SK-N-SH treated with all-trans-retinoic acid at 6 μM for 48 hours (cell line): ENCODE measurements at regions not wholly inside any gene's neighbourhood (a gene's known extent, or its start where the extent isn't known, plus 50 kb on each side); places are given as distances from the start of the nearest gene placed in this dataset.

Experiments
- ATAC-seq: fragments of 200-7000 bp; cut with Tn5 transposase; 3 replicates; pipeline ENCODE4 v1.9.1; 2020; ENCODE audit warnings: mild to moderate bottlenecking, moderate library complexity
- ARNTL ChIP-seq: fragments of 450-650 bp; formaldehyde crosslinking; IDR thresholded peaks from 2 replicates; pipeline ENCODE4 v1.5.0; 2020; ENCODE audit warnings: low read depth, mild to moderate bottlenecking, moderate library complexity, borderline replicate concordance
- CSDC2 ChIP-seq: fragments of 250-450 bp; sonication (Bioruptor Pico); IDR thresholded peaks from 2 replicates; pipeline ENCODE4 v1.5.0; 2020; ENCODE audit warnings: mild to moderate bottlenecking, moderate library complexity
- ESRRG ChIP-seq: fragments of 250-450 bp; sonication (Bioruptor Pico); IDR thresholded peaks from 2 replicates; pipeline ENCODE4 v1.6.1; 2021; ENCODE audit warnings: mild to moderate bottlenecking
- GLIS3 ChIP-seq: fragments of 250-450 bp; sonication (Bioruptor Pico); IDR thresholded peaks from 2 replicates; pipeline ENCODE4 v1.5.0; 2020; ENCODE audit warnings: mild to moderate bottlenecking, moderate library complexity
- ISL1 ChIP-seq: fragments of 250-450 bp; sonication (Bioruptor Pico); IDR thresholded peaks from 2 replicates; pipeline ENCODE4 v2.1.2; 2022; ENCODE audit warnings: mild to moderate bottlenecking, moderate library complexity
- OSR1 ChIP-seq: fragments of 250-450 bp; sonication (Bioruptor Pico); IDR thresholded peaks from 2 replicates; pipeline ENCODE4 v1.8.0; 2022; ENCODE audit warnings: moderate library complexity, mild to moderate bottlenecking, inconsistent platforms
- PATZ1 ChIP-seq: fragments of 250-450 bp; sonication (Bioruptor Pico); IDR thresholded peaks from 2 replicates; pipeline ENCODE4 v1.8.0; 2020; ENCODE audit warnings: mild to moderate bottlenecking, moderate library complexity, borderline replicate concordance
- SNAI2 ChIP-seq: fragments of 250-450 bp; sonication (Bioruptor Pico); IDR thresholded peaks from 2 replicates; pipeline ENCODE4 v1.5.0; 2020; ENCODE audit warnings: mild to moderate bottlenecking, moderate library complexity
- TCF4 ChIP-seq: fragments of 250-450 bp; sonication (Bioruptor Pico); IDR thresholded peaks from 2 replicates; pipeline ENCODE4 v1.8.0; 2021; ENCODE audit warnings: mild to moderate bottlenecking, moderate library complexity, borderline replicate concordance
- ZC3H10 ChIP-seq: fragments of 250-450 bp; sonication (Bioruptor Pico); IDR thresholded peaks from 2 replicates; pipeline ENCODE4 v1.5.1; 2021; ENCODE audit warnings: mild to moderate bottlenecking, moderate library complexity
- ZFP30 ChIP-seq: fragments of 450-650 bp; formaldehyde crosslinking; IDR thresholded peaks from 2 replicates; pipeline ENCODE4 v1.5.0; 2022; ENCODE audit warnings: mild to moderate bottlenecking, moderate library complexity
- ZNF565 ChIP-seq: fragments of 450-650 bp; formaldehyde crosslinking; conservative IDR thresholded peaks from 2 replicates; pipeline ENCODE4 v1.5.0; 2020; ENCODE audit warnings: low read depth, mild to moderate bottlenecking, moderate library complexity
- ZNF70 ChIP-seq: fragments of 450-650 bp; formaldehyde crosslinking; IDR thresholded peaks from 2 replicates; pipeline ENCODE4 v1.5.0; 2020; ENCODE audit warnings: mild to moderate bottlenecking, moderate library complexity
- ZNF8 ChIP-seq: fragments of 450-650 bp; formaldehyde crosslinking; IDR thresholded peaks from 2 replicates; pipeline ENCODE4 v1.5.0; 2020; ENCODE audit warnings: mild to moderate bottlenecking, moderate library complexity
- TF ChIP-seq, protein P1 (sequence below): fragments of 250-450 bp; sonication (Bioruptor Pico); IDR thresholded peaks from 2 replicates; pipeline ENCODE4 v1.5.1; 2020; ENCODE audit warnings: low read depth, mild to moderate bottlenecking, moderate library complexity
- TF ChIP-seq, protein P2 (sequence below): fragments of 250-450 bp; sonication (Bioruptor Pico); IDR thresholded peaks from 2 replicates; pipeline ENCODE4 v1.5.0; 2020; ENCODE audit warnings: mild to moderate bottlenecking, moderate library complexity
- TF ChIP-seq, protein P3 (sequence below): fragments of 250-450 bp; sonication (Bioruptor Pico); IDR thresholded peaks from 2 replicates; pipeline ENCODE4 v1.8.0; 2021; ENCODE audit warnings: low read depth, mild to moderate bottlenecking, moderate library complexity, borderline replicate concordance
- TF ChIP-seq, protein P4 (sequence below): fragments of 250-450 bp; sonication (Bioruptor Pico); IDR thresholded peaks from 2 replicates; pipeline ENCODE4 v1.5.1; 2021; ENCODE audit warnings: mild to moderate bottlenecking, moderate library complexity

GRCh38 chr5:125203912-125204311, 457.5 kb upstream of the ZNF608 start:
- ATAC-seq = no peak
- no peak for TF ChIP-seq TCF4 (CRISPR knock-in tag)
- no peak for TF ChIP-seq ARNTL
- TF ChIP-seq, protein P1, sequence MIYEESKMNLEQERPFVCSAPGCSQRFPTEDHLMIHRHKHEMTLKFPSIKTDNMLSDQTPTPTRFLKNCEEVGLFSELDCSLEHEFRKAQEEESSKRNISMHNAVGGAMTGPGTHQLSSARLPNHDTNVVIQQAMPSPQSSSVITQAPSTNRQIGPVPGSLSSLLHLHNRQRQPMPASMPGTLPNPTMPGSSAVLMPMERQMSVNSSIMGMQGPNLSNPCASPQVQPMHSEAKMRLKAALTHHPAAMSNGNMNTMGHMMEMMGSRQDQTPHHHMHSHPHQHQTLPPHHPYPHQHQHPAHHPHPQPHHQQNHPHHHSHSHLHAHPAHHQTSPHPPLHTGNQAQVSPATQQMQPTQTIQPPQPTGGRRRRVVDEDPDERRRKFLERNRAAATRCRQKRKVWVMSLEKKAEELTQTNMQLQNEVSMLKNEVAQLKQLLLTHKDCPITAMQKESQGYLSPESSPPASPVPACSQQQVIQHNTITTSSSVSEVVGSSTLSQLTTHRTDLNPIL = no peak
- no peak for TF ChIP-seq CSDC2 (CRISPR knock-in tag)
- TF ChIP-seq, protein P2, sequence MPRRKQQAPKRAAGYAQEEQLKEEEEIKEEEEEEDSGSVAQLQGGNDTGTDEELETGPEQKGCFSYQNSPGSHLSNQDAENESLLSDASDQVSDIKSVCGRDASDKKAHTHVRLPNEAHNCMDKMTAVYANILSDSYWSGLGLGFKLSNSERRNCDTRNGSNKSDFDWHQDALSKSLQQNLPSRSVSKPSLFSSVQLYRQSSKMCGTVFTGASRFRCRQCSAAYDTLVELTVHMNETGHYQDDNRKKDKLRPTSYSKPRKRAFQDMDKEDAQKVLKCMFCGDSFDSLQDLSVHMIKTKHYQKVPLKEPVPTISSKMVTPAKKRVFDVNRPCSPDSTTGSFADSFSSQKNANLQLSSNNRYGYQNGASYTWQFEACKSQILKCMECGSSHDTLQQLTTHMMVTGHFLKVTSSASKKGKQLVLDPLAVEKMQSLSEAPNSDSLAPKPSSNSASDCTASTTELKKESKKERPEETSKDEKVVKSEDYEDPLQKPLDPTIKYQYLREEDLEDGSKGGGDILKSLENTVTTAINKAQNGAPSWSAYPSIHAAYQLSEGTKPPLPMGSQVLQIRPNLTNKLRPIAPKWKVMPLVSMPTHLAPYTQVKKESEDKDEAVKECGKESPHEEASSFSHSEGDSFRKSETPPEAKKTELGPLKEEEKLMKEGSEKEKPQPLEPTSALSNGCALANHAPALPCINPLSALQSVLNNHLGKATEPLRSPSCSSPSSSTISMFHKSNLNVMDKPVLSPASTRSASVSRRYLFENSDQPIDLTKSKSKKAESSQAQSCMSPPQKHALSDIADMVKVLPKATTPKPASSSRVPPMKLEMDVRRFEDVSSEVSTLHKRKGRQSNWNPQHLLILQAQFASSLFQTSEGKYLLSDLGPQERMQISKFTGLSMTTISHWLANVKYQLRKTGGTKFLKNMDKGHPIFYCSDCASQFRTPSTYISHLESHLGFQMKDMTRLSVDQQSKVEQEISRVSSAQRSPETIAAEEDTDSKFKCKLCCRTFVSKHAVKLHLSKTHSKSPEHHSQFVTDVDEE (CRISPR knock-in tag) = no peak
- no peak for TF ChIP-seq ZNF8 (CRISPR knock-in tag)
- TF ChIP-seq GLIS3 (CRISPR knock-in tag) = no peak
- no peak for TF ChIP-seq ZC3H10 (CRISPR knock-in tag)
- TF ChIP-seq SNAI2 (CRISPR knock-in tag) = no peak
- TF ChIP-seq OSR1 (CRISPR knock-in tag) = no peak
- TF ChIP-seq ISL1 (CRISPR knock-in tag) = no peak
- TF ChIP-seq ZNF70 (CRISPR knock-in tag) = no peak
- TF ChIP-seq, protein P3, sequence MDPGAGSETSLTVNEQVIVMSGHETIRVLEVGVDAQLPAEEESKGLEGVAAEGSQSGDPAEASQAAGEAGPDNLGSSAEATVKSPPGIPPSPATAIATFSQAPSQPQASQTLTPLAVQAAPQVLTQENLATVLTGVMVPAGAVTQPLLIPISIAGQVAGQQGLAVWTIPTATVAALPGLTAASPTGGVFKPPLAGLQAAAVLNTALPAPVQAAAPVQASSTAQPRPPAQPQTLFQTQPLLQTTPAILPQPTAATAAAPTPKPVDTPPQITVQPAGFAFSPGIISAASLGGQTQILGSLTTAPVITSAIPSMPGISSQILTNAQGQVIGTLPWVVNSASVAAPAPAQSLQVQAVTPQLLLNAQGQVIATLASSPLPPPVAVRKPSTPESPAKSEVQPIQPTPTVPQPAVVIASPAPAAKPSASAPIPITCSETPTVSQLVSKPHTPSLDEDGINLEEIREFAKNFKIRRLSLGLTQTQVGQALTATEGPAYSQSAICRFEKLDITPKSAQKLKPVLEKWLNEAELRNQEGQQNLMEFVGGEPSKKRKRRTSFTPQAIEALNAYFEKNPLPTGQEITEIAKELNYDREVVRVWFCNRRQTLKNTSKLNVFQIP (CRISPR knock-in tag) = no peak
- no peak for TF ChIP-seq PATZ1
- no peak for TF ChIP-seq ZNF565 (CRISPR knock-in tag)
- no peak for TF ChIP-seq ESRRG (CRISPR knock-in tag)
- TF ChIP-seq, all 23 proteins: peak for 0

DNA sequence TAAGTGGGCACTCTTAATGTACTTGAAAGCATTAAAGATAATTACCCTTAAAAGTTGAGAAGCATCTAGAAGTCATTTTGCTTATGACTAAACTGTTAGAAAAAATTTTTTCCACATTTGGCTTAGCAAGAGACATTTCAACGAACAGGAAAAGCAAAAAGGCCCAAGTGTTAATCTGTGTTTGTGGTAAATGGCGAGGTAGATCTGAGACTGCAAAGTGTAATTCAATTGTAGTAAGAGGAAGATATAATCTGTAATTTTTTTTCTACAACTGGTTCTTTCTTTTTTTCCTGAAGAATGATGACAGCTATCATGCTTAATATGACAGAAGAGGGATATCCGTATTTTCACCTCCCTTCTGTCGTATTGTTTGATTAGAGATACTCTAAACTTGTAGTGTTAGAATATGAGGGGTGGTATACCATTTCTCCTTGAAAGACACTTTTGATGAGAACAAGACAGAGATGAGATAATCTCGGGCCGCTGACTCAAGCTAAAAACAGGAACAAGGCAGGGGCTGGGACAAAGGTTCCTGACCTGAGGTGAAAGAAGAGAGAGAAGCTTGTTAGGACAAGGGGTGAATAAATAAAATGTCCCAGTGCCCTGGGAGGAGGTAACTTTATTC, 459.3 kb upstream of the ZNF608 start:
- TF ChIP-seq, protein P4, sequence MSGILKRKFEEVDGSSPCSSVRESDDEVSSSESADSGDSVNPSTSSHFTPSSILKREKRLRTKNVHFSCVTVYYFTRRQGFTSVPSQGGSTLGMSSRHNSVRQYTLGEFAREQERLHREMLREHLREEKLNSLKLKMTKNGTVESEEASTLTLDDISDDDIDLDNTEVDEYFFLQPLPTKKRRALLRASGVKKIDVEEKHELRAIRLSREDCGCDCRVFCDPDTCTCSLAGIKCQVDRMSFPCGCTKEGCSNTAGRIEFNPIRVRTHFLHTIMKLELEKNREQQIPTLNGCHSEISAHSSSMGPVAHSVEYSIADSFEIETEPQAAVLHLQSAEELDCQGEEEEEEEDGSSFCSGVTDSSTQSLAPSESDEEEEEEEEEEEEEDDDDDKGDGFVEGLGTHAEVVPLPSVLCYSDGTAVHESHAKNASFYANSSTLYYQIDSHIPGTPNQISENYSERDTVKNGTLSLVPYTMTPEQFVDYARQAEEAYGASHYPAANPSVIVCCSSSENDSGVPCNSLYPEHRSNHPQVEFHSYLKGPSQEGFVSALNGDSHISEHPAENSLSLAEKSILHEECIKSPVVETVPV (CRISPR knock-in tag) = no peak
- TF ChIP-seq CSDC2 (CRISPR knock-in tag) (no peak), ARNTL (no peak), ZFP30 (CRISPR knock-in tag) (no peak), SNAI2 (CRISPR knock-in tag) (no peak), ZNF8 (CRISPR knock-in tag) (no peak), ZNF565 (CRISPR knock-in tag) (no peak), ZNF70 (CRISPR knock-in tag) (no peak), GLIS3 (CRISPR knock-in tag) (no peak), OSR1 (CRISPR knock-in tag) (no peak)
- TF ChIP-seq, protein P2 (CRISPR knock-in tag) = no peak
- TF ChIP-seq, all 23 proteins: peak for 0
- no peak for ATAC-seq
